SU-DHL-6 (cell line): ENCODE measurements at regions not wholly inside any gene's neighbourhood (a gene's known extent, or its start where the extent isn't known, plus 50 kb on each side); places are given as distances from the start of the nearest gene placed in this dataset.
"Not testable (repeated sequence)": the region's sequence is repeated elsewhere in the genome, so short reads cannot be mapped to it uniquely, and the experiment has no call there.

ENCODE experiments used
- H2AFZ ChIP-seq: fragments of 200-600 bp; sonication (generic); 2 replicates; pipeline ENCODE4 v1.6.1; 2014; ENCODE audit warnings: low read depth, mild to moderate bottlenecking, moderate library complexity, mixed read lengths, antibody characterized with exemption, low read length; ENCODE audit not compliant: severe bottlenecking
- H3F3A ChIP-seq: fragments of 200-600 bp; shearing (Covaris generic); 2 replicates; pipeline ENCODE4 v1.6.0; 2016; ENCODE audit warnings: antibody characterized with exemption, mild to moderate bottlenecking; ENCODE audit not compliant: insufficient read depth
- H3K27ac ChIP-seq: fragments of 200-600 bp; sonication (generic); 2 replicates; pipeline ENCODE4 v1.5.1; 2016; ENCODE audit warnings: low read depth, mild to moderate bottlenecking, low read length, moderate library complexity, mixed read lengths
- H3K27me3 ChIP-seq: fragments of 200-600 bp; sonication (generic), shearing (Covaris generic); 2 replicates; pipeline ENCODE4 v1.6.0; 2014; ENCODE audit warnings: mild to moderate bottlenecking, low read length
- H3K36me3 ChIP-seq: fragments of 200-600 bp; sonication (generic); 2 replicates; pipeline ENCODE4 v1.6.1; 2014; ENCODE audit warnings: mild to moderate bottlenecking, low read length, mixed read lengths
- H3K4me2 ChIP-seq: fragments of 300-600, 200-600 bp; shearing (Covaris generic), sonication (generic); 2 replicates; pipeline ENCODE4 v1.6.0; 2014; ENCODE audit warnings: low read length, low read depth, mild to moderate bottlenecking; ENCODE audit not compliant: poor library complexity, severe bottlenecking
- H3K4me3 ChIP-seq: fragments of 200-600 bp; sonication (generic); 2 replicates; pipeline ENCODE4 v1.5.1; 2014; ENCODE audit warnings: antibody characterized with exemption, low read length, mild to moderate bottlenecking, mixed read lengths; ENCODE audit not compliant: insufficient read depth, poor library complexity, severe bottlenecking
- H3K79me2 ChIP-seq: fragments of 200-600 bp; sonication (generic); 2 replicates; pipeline ENCODE4 v1.6.1; 2014; ENCODE audit warnings: mild to moderate bottlenecking, low read length, moderate library complexity; ENCODE audit not compliant: insufficient read depth
- H3K9ac ChIP-seq: fragments of 200-600 bp; sonication (generic); 2 replicates; pipeline ENCODE4 v1.7.0; 2014; ENCODE audit warnings: mild to moderate bottlenecking, low read length
- H3K9me2 ChIP-seq: fragments of 200-600 bp; sonication (generic); replicated peaks from 2 replicates; pipeline ENCODE4 v1.6.1; 2014; ENCODE audit warnings: low read length; ENCODE audit not compliant: insufficient read depth
- H3K9me3 ChIP-seq: fragments of 200-600 bp; sonication (generic); 2 replicates; pipeline ENCODE4 v1.6.1; 2014; ENCODE audit warnings: low read length, mixed read lengths; ENCODE audit not compliant: insufficient read depth
- H4K20me1 ChIP-seq: fragments of 200-600 bp; sonication (generic); 2 replicates; pipeline ENCODE4 v1.6.1; 2014; ENCODE audit warnings: low read depth, mild to moderate bottlenecking, antibody characterized with exemption, low read length, moderate library complexity, mixed read lengths
- EZH2phosphoT487 ChIP-seq: fragments of 200-600 bp; sonication (generic), shearing (Covaris generic); conservative IDR thresholded peaks from 2 replicates; pipeline ENCODE4 v1.6.1; 2018; ENCODE audit warnings: mild to moderate bottlenecking, antibody characterized with exemption, low read length, moderate library complexity, mixed read lengths
- TF ChIP-seq, protein P1 (sequence below): fragments of 200-600 bp; sonication (generic); IDR thresholded peaks from one replicate; pipeline ENCODE4 v1.5.1; 2017; ENCODE audit warnings: antibody characterized with exemption, mild to moderate bottlenecking, low read length, moderate library complexity; ENCODE audit not compliant: insufficient read depth, poor library complexity, severe bottlenecking

DNA sequence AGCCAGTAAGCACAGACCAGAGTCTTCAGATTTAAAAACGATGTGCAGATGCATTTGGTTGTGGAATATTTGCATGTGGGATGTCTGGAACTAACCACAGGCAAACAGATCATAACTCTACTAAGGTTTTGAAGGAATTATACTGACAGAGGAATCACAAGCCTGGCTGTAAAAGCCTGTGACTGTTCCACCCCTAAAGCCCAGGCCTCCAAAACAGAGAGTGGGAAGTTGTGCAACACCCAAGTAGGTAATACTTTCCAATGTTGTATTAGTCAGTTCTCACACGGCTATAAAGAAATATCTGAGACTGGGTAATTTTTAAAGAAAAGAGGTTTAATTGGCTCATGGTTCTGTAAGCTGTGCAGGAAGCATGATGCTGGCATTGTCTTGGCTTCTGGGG lies 68.1 kb upstream of the DCD start:
- no peak overlapping the region for H3K9ac ChIP-seq
- TF ChIP-seq, protein P1, sequence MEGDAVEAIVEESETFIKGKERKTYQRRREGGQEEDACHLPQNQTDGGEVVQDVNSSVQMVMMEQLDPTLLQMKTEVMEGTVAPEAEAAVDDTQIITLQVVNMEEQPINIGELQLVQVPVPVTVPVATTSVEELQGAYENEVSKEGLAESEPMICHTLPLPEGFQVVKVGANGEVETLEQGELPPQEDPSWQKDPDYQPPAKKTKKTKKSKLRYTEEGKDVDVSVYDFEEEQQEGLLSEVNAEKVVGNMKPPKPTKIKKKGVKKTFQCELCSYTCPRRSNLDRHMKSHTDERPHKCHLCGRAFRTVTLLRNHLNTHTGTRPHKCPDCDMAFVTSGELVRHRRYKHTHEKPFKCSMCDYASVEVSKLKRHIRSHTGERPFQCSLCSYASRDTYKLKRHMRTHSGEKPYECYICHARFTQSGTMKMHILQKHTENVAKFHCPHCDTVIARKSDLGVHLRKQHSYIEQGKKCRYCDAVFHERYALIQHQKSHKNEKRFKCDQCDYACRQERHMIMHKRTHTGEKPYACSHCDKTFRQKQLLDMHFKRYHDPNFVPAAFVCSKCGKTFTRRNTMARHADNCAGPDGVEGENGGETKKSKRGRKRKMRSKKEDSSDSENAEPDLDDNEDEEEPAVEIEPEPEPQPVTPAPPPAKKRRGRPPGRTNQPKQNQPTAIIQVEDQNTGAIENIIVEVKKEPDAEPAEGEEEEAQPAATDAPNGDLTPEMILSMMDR = no peak
- no peak for TF ChIP-seq EZH2phosphoT487
- no peaks in the 10 kb centered on the region for H3K27me3 ChIP-seq
- no peak overlapping the region for H3K27ac ChIP-seq
- no peak overlapping the region for H3K4me2 ChIP-seq
- no peaks in the 10 kb centered on the region for H3K79me2 ChIP-seq
- H3F3A ChIP-seq = no peaks in the 10 kb centered on the region
- no peak overlapping the region for H2AFZ ChIP-seq
- H3K36me3 ChIP-seq = no peaks in the 10 kb centered on the region
- H3K9me3 ChIP-seq = no peaks in the 10 kb centered on the region
- no peaks in the 10 kb centered on the region for H4K20me1 ChIP-seq
- H3K4me3 ChIP-seq = no peak overlapping the region
- H3K9me2 ChIP-seq = no peaks in the 10 kb centered on the region

DNA sequence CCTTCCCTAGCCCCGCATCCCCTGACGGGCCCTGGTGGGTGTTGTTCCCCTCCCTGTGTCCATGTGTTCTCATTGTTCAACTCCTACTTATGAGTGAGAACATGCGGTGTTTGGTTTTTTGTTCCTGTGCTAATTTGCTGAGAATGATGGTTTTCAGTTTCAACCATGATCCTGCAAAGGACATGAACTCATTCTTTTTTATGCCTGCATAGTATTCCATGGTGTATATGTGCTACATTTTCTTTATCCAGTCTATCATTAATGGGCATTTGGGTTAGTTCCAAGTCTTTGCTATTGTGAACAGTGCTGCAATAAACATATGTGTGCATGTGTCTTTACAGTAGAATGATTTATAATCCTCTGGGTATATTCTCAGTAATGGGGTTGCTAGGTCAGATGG lies 65.7 kb upstream of the DCD start:
- H3F3A ChIP-seq, H3K4me2 ChIP-seq, H3K79me2 ChIP-seq, H3K9me2 ChIP-seq, H4K20me1 ChIP-seq, H3K4me3 ChIP-seq, H3K9me3 ChIP-seq, H2AFZ ChIP-seq, H3K27me3 ChIP-seq, H3K27ac ChIP-seq, H3K9ac ChIP-seq, H3K36me3 ChIP-seq: not testable (repeated sequence)

DNA sequence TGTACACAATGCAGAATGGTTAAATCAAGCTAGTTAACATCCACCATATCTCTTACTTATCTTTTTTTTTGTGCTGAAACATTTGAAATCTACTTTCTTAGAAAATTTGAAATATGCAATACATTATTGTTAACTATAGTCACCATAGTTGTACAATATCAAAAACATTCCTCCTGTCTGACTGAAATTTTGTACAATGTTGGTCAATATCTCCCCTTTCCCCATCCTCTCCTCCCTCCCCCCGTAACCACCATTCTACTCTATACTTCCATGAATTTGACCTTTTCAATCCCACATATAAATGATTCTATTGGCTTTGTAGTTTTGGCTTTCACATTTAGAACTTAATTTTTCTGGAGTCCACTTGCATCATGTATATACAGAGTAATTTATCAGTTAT lies 63.5 kb upstream of the DCD start:
- Histone ChIP-seq H3K36me3 (no peaks in the 10 kb centered on the region), H3K9me3 (no peaks in the 10 kb centered on the region), H4K20me1 (no peaks in the 10 kb centered on the region), H3K27ac (no peak overlapping the region), H3K79me2 (no peaks in the 10 kb centered on the region), H3K4me2 (no peak overlapping the region), H3K9ac (no peak overlapping the region), H3K9me2 (no peaks in the 10 kb centered on the region), H3K27me3 (no peaks in the 10 kb centered on the region), H3K4me3 (no peak overlapping the region), H3F3A (no peaks in the 10 kb centered on the region), H2AFZ (no peak overlapping the region)
- TF ChIP-seq EZH2phosphoT487 = no peak
- TF ChIP-seq, protein P1 = no peak

DNA sequence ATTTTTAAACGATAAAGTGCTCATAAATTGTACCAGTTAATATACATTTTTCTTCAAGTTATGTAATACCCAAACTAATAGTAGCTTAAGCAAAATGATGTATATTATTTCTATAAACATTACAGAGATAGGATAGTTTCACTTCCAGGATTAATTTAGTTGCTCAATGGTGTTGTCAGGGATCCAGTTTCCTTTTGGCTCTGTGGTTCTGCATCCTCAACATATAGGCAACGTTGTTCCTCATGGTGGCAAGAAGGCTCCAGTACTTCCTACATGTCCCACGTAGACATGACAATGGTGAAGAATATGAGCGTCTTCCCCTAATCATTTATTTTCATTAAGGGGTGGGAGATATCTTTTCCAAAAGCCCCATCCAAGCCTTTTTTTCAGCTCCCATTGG lies 60.7 kb upstream of the DCD start:
- no peaks in the 10 kb centered on the region for H3K9me3 ChIP-seq
- no peaks in the 10 kb centered on the region for H3K27me3 ChIP-seq
- no peaks in the 10 kb centered on the region for H4K20me1 ChIP-seq
- H2AFZ ChIP-seq = no peak overlapping the region
- no peak overlapping the region for H3K9ac ChIP-seq
- no peaks in the 10 kb centered on the region for H3K79me2 ChIP-seq
- H3K4me2 ChIP-seq = no peak overlapping the region
- H3F3A ChIP-seq = no peaks in the 10 kb centered on the region
- no peaks in the 10 kb centered on the region for H3K36me3 ChIP-seq
- TF ChIP-seq EZH2phosphoT487 = no peak
- TF ChIP-seq, protein P1 = no peak
- no peaks in the 10 kb centered on the region for H3K9me2 ChIP-seq
- no peak overlapping the region for H3K27ac ChIP-seq
- H3K4me3 ChIP-seq = no peak overlapping the region
